A549 (cell line): ENCODE measurements at regions not wholly inside any gene's neighbourhood (a gene's known extent, or its start where the extent isn't known, plus 50 kb on each side); places are given as distances from the start of the nearest gene placed in this dataset.
"Not testable (repeated sequence)": the region's sequence is repeated elsewhere in the genome, so short reads cannot be mapped to it uniquely, and the experiment has no call there.

Source experiments
- ATAC-seq, 2 experiments: fragments of 200-7000 bp in 1 of 2; fragments of >200 bp in 1 of 2; cut with Nextera tagmentation in 1 of 2; cut with Tn5 transposase in 1 of 2; 3 replicates each; pipeline versions ENCODE4 v1.8.0 to v1.9.1; 2018 to 2020; ENCODE audit warnings: mild to moderate bottlenecking in 1 of 2, moderate library complexity in 1 of 2
- CTCF ChIA-PET: fragments of 300-600 bp; sonication (Branson Sonifier 250); formaldehyde crosslinking; extraction: SDS; loops from one replicate; lab custom pipeline; 2021; ENCODE audit warnings: antibody characterized with exemption, inconsistent platforms; lab: Yijun Ruan, JAX
- POLR2A ChIA-PET: fragments of 350-600 bp; formaldehyde crosslinking; extraction: SDS; loops from one replicate; lab custom pipeline; 2021; ENCODE audit warnings: antibody characterized with exemption, inconsistent platforms; lab: Yijun Ruan, JAX
- DNase-seq, 2 experiments: peaks; one replicate each; pipeline versions ENCODE4 v3.0.0 to v3.0.0-alpha.2; 2011 to 2016; ENCODE audit warnings: low read depth in 1 of 2, low spot score in 1 of 2
- FAIRE-seq: peaks from 2 replicates; lab custom pipeline; 2011; peaks lifted over from hg19 to GRCh38; lab: Jason Lieb, UNC
- H3K27ac ChIP-seq, 2 experiments: fragments of >200 bp; sonication (Bioruptor Twin); formaldehyde crosslinking; 3 replicates each; pipeline ENCODE4 v1.5.1; 2016 to 2017
- H3K4me1 ChIP-seq: fragments of >200 bp; sonication (Bioruptor Twin); formaldehyde crosslinking; 3 replicates; pipeline ENCODE4 v1.6.1; 2016
- H3K4me2 ChIP-seq: fragments of >200 bp; sonication (Bioruptor Twin); formaldehyde crosslinking; 3 replicates; pipeline ENCODE4 v1.6.1; 2016
- H3K4me3 ChIP-seq: fragments of >200 bp; sonication (Bioruptor Twin); formaldehyde crosslinking; 3 replicates; pipeline ENCODE4 v1.5.1; 2016
- H3K9me3 ChIP-seq: fragments of >200 bp; sonication (Bioruptor Twin); formaldehyde crosslinking; 3 replicates; pipeline ENCODE4 v1.6.1; 2016
- BHLHE40 ChIP-seq: IDR thresholded peaks from 2 replicates; pipeline ENCODE4 v1.6.1; 2012; ENCODE audit warnings: low read depth, low read length, inconsistent platforms
- CBX2 ChIP-seq: fragments of 200-600 bp; sonication (generic); IDR thresholded peaks from 2 replicates; pipeline ENCODE4 v1.6.1; 2016; ENCODE audit warnings: low read depth, mild to moderate bottlenecking, borderline replicate concordance
- CBX8 ChIP-seq: fragments of 200-600 bp; sonication (generic); IDR thresholded peaks from 2 replicates; pipeline ENCODE4 v1.6.1; 2016
- CEBPB ChIP-seq, 2 experiments: fragments of >200 bp in 1 of 2; sonication (Bioruptor Twin) in 1 of 2; formaldehyde crosslinking in 1 of 2; IDR thresholded peaks; 2 replicates each; pipeline ENCODE4 v1.6.1; 2012 to 2016
- CHD2 ChIP-seq: fragments of 150-350 bp; IDR thresholded peaks from 2 replicates; pipeline ENCODE4 v1.6.1; 2014; ENCODE audit warnings: low read length; ENCODE audit not compliant: partially characterized antibody
- CTCF ChIP-seq: fragments of >200 bp; sonication (Bioruptor Twin); formaldehyde crosslinking; IDR thresholded peaks from 3 replicates; pipeline ENCODE4 v1.5.1; 2016
- EHF ChIP-seq: fragments of 250-450 bp; sonication (Bioruptor Pico); IDR thresholded peaks from 2 replicates; pipeline ENCODE4 v1.5.0; 2020; ENCODE audit warnings: mild to moderate bottlenecking
- EHMT2 ChIP-seq: fragments of 200-600 bp; sonication (generic); IDR thresholded peaks from 2 replicates; pipeline ENCODE4 v1.6.1; 2016; ENCODE audit warnings: antibody characterized with exemption, low read depth, mild to moderate bottlenecking, moderate library complexity
- FOSL2 ChIP-seq, 2 experiments: fragments of 450-650 bp in 1 of 2; fragments of >200 bp in 1 of 2; sonication (Bioruptor Twin) in 1 of 2; formaldehyde crosslinking; IDR thresholded peaks; 2 replicates each; pipeline versions ENCODE4 v1.5.0 to v1.6.1; 2016 to 2020; ENCODE audit warnings: mild to moderate bottlenecking in 1 of 2, moderate library complexity in 1 of 2
- FOXS1 ChIP-seq: fragments of 250-450 bp; sonication (Bioruptor Pico); IDR thresholded peaks from 2 replicates; pipeline ENCODE4 v1.5.0; 2020; ENCODE audit warnings: mild to moderate bottlenecking, moderate library complexity
- GATA3 ChIP-seq: IDR thresholded peaks from 2 replicates; pipeline ENCODE4 v1.6.1; 2012; ENCODE audit warnings: borderline replicate concordance
- HEYL ChIP-seq: fragments of 250-450 bp; sonication (Bioruptor Pico); IDR thresholded peaks from 2 replicates; pipeline ENCODE4 v1.8.0; 2021; ENCODE audit warnings: mild to moderate bottlenecking, moderate library complexity
- HOXB5 ChIP-seq: fragments of 250-450 bp; sonication (Bioruptor Pico); IDR thresholded peaks from 2 replicates; pipeline ENCODE4 v1.5.0; 2020; ENCODE audit warnings: mild to moderate bottlenecking, moderate library complexity
- JUNB ChIP-seq: fragments of >200 bp; sonication (Bioruptor Twin); formaldehyde crosslinking; IDR thresholded peaks from 2 replicates; pipeline ENCODE4 v1.6.1; 2016
- RNF2 ChIP-seq: fragments of 200-600 bp; sonication (generic); IDR thresholded peaks from 2 replicates; pipeline ENCODE4 v1.6.1; 2016; ENCODE audit warnings: low read depth, mild to moderate bottlenecking, antibody characterized with exemption, moderate library complexity, borderline replicate concordance
- WGBS: methylation state at CpG from one replicate; pipeline ENCODE4 v1.1.6; 2017; ENCODE audit errors: missing lambda C conversion rate; 5-methylcytosine and 5-hydroxymethylcytosine counted together

DNA sequence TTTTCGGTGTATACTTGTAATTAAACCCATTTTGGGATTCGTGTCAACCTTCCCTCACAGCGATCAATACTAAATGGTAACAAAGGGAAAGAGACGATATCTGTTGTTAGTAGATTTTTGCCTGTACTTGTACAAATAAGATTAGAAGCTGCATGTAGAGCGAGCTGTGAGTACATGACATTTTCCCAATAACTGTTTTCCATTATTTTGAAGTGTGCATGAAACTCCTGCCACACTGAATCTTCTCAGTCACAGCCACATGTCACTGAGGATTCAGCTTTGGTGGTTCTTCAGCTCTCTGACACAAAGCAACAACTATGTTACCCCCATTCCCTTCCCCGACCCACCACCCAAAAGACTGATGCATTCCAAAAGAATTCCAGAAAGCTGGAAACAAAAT is 685.6 kb downstream of the EFNA5 start:
- FAIRE-seq (no peak), ATAC-seq (no peak), DNase-seq (no peak)
- Histone ChIP-seq H3K4me3 (no peak overlapping the region), H3K4me1 (no peaks in the 10 kb centered on the region), H3K4me2 (no peak overlapping the region), H3K9me3 (no peaks in the 10 kb centered on the region), H3K27ac (no peak overlapping the region)
- ChIA-PET CTCF (no interaction called here), POLR2A (no interaction called here)
- no peak for TF ChIP-seq FOSL2 (IDR thresholded peaks at IDR 0.05)
- no peak for TF ChIP-seq FOSL2 (CRISPR knock-in tag; IDR thresholded peaks at IDR 0.05)
- no peak for TF ChIP-seq CBX8
- no peak for TF ChIP-seq CBX2
- 80% methylated on average over 6 of the region's 6 CpGs for WGBS

- H3K4me2 ChIP-seq, H3K27ac ChIP-seq, H3K9me3 ChIP-seq, DNase-seq, FAIRE-seq, ATAC-seq, POLR2A ChIA-PET, H3K4me3 ChIP-seq, H3K4me1 ChIP-seq, CTCF ChIA-PET: not testable (repeated sequence)
- 82% methylated on average over 10 of the region's 11 CpGs for WGBS
These were observed 691.6 kb downstream of the EFNA5 start for GRCh38 chr5:106979178-106979577.

- 82% methylated on average over 13 of the region's 13 CpGs for WGBS
- H3K4me3 ChIP-seq, CTCF ChIA-PET, H3K4me2 ChIP-seq, ATAC-seq, H3K27ac ChIP-seq, H3K4me1 ChIP-seq, DNase-seq, H3K9me3 ChIP-seq, POLR2A ChIA-PET, FAIRE-seq: not testable (repeated sequence)
These were observed 692.1 kb downstream of the EFNA5 start for GRCh38 chr5:106978582-106979165.

DNA sequence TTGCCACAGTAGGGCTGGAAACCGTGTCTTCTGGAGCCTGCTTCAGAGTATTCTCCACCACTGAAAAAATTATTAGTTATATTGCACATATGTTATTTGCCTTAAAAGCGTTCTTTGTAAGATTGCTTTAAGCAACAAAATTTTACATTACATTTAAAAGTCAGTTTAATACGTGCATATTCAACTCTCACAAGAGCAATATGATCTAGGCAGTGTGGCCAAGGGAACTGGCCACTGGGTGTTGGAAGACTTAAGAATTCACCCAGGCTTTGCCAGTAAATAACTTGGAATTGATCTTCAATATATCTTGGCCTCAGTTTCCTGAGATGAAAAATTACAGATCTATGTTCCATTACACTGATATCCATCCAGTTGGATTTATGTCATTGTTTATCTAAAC is 694.4 kb downstream of the EFNA5 start:
- ChIA-PET CTCF (no interaction called here), POLR2A (no interaction called here)
- Histone ChIP-seq H3K4me2 (no peak overlapping the region), H3K4me1 (no peaks in the 10 kb centered on the region), H3K27ac (no peak overlapping the region), H3K4me3 (no peak overlapping the region), H3K9me3 (no peaks in the 10 kb centered on the region)
- no peak for FAIRE-seq
- no peak for ATAC-seq
- no peak for DNase-seq
- WGBS = 85% methylated on average over 3 of the region's 3 CpGs
- TF ChIP-seq CEBPB (IDR thresholded peaks at IDR 0.05) = no peak
- no peak for TF ChIP-seq HOXB5 (CRISPR knock-in tag)
- TF ChIP-seq CTCF = no peak

GRCh38 chr5:106974272-106974671 is 696.5 kb downstream of the EFNA5 start:
- Histone ChIP-seq H3K27ac (no peak overlapping the region), H3K9me3 (no peaks in the 10 kb centered on the region), H3K4me3 (no peak overlapping the region), H3K4me1 (no peaks in the 10 kb centered on the region), H3K4me2 (no peak overlapping the region)
- FAIRE-seq = no peak
- ATAC-seq = no peak
- POLR2A ChIA-PET = no interaction called here
- CTCF ChIA-PET = no interaction called here
- TF ChIP-seq BHLHE40 (no peak), EHF (CRISPR knock-in tag) (no peak), FOXS1 (CRISPR knock-in tag) (no peak), GATA3 (no peak)
- DNase-seq = no peak
- WGBS = 30% methylated on average over 2 of the region's 2 CpGs

DNA sequence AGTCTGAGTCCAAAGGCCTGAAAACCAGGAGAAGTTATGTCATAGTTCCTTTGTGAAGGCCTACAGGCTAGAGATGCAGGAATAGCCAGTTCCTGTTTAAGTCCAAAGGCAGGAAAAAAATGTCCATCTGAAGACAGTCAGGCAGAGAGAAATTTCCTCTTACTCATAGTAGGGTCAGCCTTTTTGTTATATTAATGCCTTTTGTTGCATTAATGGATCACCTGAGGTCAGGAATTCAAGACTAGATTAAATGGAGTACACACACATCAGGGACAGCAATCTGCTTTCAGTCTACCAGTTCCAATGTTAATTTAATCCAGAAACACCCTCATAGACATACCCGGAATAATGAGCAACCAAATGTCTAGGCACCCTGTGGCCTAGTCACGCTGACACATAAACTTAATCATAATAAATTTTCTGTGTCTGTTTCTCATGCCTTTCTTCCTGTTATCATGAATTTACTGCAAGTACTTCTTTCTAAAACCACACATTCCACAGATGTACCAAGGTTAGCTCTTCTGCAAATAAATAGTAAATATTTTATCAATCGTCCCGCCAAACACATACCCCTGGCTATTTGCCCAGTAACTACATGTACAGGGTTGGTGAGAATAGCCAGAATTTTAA is 703.9 kb downstream of the EFNA5 start:
- FAIRE-seq (no peak), ATAC-seq (no peak), DNase-seq (no peak)
- Histone ChIP-seq H3K9me3 (no peaks in the 10 kb centered on the region), H3K4me3 (no peak overlapping the region), H3K4me2 (no peak overlapping the region), H3K4me1 (peaks cover 23% of the 10 kb centered on the region; the same call in 2 of the 3 replicates), H3K27ac (peak overlapping the region in 1 of 2 experiments; percentile 20; a peak in 1 of 6 replicates)
- ChIA-PET CTCF (no interaction called here), POLR2A (no interaction called here)
- no peak for TF ChIP-seq CHD2
- TF ChIP-seq EHF (CRISPR knock-in tag) = no peak
- no peak for TF ChIP-seq RNF2
- no peak for TF ChIP-seq JUNB
- TF ChIP-seq HEYL (CRISPR knock-in tag) = no peak
- TF ChIP-seq GATA3 = no peak
- TF ChIP-seq EHMT2 = no peak
- 58% methylated on average over 4 of the region's 4 CpGs for WGBS
